ENCODE measurements at regions not wholly inside any gene's neighbourhood (a gene's known extent, or its start where the extent isn't known, plus 50 kb on each side); places are given as distances from the start of the nearest gene placed in this dataset.

DNA sequence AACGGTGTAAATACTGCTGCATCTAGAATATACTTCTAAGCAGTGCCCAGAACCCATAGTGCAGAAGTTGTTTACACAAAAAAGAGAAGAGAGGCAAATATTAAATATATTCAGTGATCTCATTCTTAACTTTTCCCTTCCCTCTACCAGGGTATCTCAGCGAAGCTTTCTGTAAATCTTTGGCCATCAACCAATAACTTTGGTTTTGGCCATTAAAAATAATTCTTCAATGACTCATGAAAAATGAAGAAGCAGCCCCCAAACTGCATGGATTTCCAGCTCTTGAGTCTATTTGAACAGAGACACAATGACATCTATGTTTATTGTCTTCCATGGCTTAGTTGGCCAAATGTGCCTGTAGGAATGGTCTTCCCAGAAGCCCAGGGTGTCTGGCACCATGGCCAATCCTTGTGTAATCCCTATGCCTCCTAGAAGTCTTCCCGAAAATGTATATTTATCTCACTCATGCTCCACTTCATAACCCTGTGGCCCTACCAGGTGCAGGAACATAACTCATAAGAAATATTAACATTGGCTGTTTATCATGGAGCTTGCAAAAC lies 646.6 kb downstream of the TOX3 start:
- no peak overlapping the region for H2AFZ ChIP-seq (ENCODE audit: low read depth, low read length)
- ChIA-PET POLR2A (no interaction called here), CTCF (no interaction called here)
- no peaks in the 10 kb centered on the region for H3K36me3 ChIP-seq (ENCODE audit: control insufficient read depth in 2 of 2, extremely low read depth in 1 of 2, insufficient read depth in 2 of 2, low read length in 2 of 2)
- BruUV-seq (replicated peaks) = no TSS peak
- no peaks in the 10 kb centered on the region for H3K27me3 ChIP-seq (ENCODE audit: control insufficient read depth in 2 of 2, insufficient read depth in 2 of 2, low read length in 2 of 2)
- H3K9me3 ChIP-seq (replicated peaks; ENCODE audit: control insufficient read depth, insufficient read depth, low read length) = peaks cover 8% of the 10 kb centered on the region
- no peak overlapping the region for H3K4me3 ChIP-seq (replicated peaks in 1 of 3; ENCODE audit: insufficient read depth in 1 of 3, low read depth in 1 of 3, low read length in 3 of 3)
- dilution Hi-C loops (cut with MboI; ENCODE audit: extremely low pct_ligation_motif_present, low sequenced_read_pairs) (no loop called here), intact Hi-C loops (cut with micrococcal nuclease) (no loop called here)
- no peak overlapping the region for H3K9ac ChIP-seq (replicated peaks; ENCODE audit: extremely low read depth, insufficient read depth, low read length)
- FAIRE-seq (no peak), DNase-seq (ENCODE audit: low read depth, low spot score) (no peak)
- H3K27ac ChIP-seq (ENCODE audit: insufficient read depth, low read depth, low read length) = no peak overlapping the region
- no peaks in the 10 kb centered on the region for H3K4me1 ChIP-seq (ENCODE audit: control insufficient read depth, extremely low read depth, insufficient read depth, low read length)
- H4K20me1 ChIP-seq (replicated peaks; ENCODE audit: control insufficient read depth, extremely low read depth, insufficient read depth, low read length) = no peaks in the 10 kb centered on the region
- no peaks in the 10 kb centered on the region for H3K9me1 ChIP-seq (replicated peaks; ENCODE audit: control insufficient read depth, extremely low read depth, insufficient read depth, low read length)
- H3K79me2 ChIP-seq (ENCODE audit: control insufficient read depth, insufficient read depth, low read length) = no peaks in the 10 kb centered on the region
- no peak overlapping the region for H3K4me2 ChIP-seq (ENCODE audit: insufficient read depth, low read length)
- TF ChIP-seq POLR2A (IDR thresholded peaks at IDR 0.05; ENCODE audit: low read depth, low read length) (no peak), FOS (IDR thresholded peaks at IDR 0.05; ENCODE audit: borderline replicate concordance, insufficient read depth, low read length) (no peak), MYC (IDR thresholded peaks at IDR 0.05; ENCODE audit: low read depth, low read length) (no peak), JUN (IDR thresholded peaks at IDR 0.05; ENCODE audit: borderline replicate concordance, insufficient read depth, insufficient read length, low read depth) (no peak), EZH2 (IDR thresholded peaks at IDR 0.05; ENCODE audit: borderline replicate concordance, low read depth, low read length, severe bottlenecking) (no peak), MAX (IDR thresholded peaks at IDR 0.05; ENCODE audit: insufficient read depth, insufficient read length) (no peak), POLR2AphosphoS5 (IDR thresholded peaks at IDR 0.05; ENCODE audit: insufficient read depth, low read depth, low read length) (no peak), GATA2 (IDR thresholded peaks at IDR 0.05; ENCODE audit: insufficient read depth, insufficient read length, low read depth, low read length) (no peak)
- TF ChIP-seq, protein P1, sequence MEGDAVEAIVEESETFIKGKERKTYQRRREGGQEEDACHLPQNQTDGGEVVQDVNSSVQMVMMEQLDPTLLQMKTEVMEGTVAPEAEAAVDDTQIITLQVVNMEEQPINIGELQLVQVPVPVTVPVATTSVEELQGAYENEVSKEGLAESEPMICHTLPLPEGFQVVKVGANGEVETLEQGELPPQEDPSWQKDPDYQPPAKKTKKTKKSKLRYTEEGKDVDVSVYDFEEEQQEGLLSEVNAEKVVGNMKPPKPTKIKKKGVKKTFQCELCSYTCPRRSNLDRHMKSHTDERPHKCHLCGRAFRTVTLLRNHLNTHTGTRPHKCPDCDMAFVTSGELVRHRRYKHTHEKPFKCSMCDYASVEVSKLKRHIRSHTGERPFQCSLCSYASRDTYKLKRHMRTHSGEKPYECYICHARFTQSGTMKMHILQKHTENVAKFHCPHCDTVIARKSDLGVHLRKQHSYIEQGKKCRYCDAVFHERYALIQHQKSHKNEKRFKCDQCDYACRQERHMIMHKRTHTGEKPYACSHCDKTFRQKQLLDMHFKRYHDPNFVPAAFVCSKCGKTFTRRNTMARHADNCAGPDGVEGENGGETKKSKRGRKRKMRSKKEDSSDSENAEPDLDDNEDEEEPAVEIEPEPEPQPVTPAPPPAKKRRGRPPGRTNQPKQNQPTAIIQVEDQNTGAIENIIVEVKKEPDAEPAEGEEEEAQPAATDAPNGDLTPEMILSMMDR (IDR thresholded peaks at IDR 0.05; ENCODE audit: extremely low read depth in 1 of 2, insufficient read depth in 1 of 2, low read depth in 1 of 2, low read length in 2 of 2) = no peak

Data from endothelial cell of umbilical vein (primary cell).